NT2/D1 (cell line): ENCODE measurements at regions not wholly inside any gene's neighbourhood (a gene's known extent, or its start where the extent isn't known, plus 50 kb on each side); places are given as distances from the start of the nearest gene placed in this dataset.

Experiments
- SUZ12 ChIP-seq: IDR thresholded peaks from 2 replicates; pipeline ENCODE4 v1.6.1; 2011; ENCODE audit not compliant: insufficient read length, insufficient read depth; ENCODE audit errors: extremely low read depth
- YY1 ChIP-seq: IDR thresholded peaks from 2 replicates; pipeline ENCODE4 v1.6.1; 2011; ENCODE audit not compliant: insufficient read length, insufficient read depth
- ZNF274 ChIP-seq: IDR thresholded peaks from 2 replicates; pipeline ENCODE4 v1.6.1; 2011; ENCODE audit warnings: mild to moderate bottlenecking, low read depth, low read length

DNA sequence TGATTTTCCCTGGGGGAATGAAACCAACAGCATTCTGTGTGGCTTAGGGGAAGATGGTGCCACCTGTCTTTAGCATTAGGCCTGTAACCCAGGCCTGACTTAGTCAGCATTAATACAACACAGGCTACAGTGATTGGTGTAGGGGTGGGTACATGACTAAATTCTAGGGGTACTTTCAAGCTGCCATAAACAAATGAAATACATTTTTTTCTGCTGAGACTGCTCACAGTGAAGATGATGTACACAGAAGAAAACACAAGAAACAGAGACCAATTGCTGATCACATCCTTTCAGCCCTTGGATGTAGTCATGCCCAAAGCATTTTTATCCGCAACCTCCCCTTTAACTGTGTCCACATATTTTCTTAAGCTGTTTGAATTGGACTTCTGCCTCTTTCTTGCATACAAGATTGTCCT, 527.2 kb downstream of the KCTD16 start:
- TF ChIP-seq ZNF274 (no peak), SUZ12 (no peak), YY1 (no peak)
